ENCODE measurements at regions not wholly inside any gene's neighbourhood (a gene's known extent, or its start where the extent isn't known, plus 50 kb on each side); places are given as distances from the start of the nearest gene placed in this dataset.
"Not testable (repeated sequence)": the region's sequence is repeated elsewhere in the genome, so short reads cannot be mapped to it uniquely, and the experiment has no call there.

DNA sequence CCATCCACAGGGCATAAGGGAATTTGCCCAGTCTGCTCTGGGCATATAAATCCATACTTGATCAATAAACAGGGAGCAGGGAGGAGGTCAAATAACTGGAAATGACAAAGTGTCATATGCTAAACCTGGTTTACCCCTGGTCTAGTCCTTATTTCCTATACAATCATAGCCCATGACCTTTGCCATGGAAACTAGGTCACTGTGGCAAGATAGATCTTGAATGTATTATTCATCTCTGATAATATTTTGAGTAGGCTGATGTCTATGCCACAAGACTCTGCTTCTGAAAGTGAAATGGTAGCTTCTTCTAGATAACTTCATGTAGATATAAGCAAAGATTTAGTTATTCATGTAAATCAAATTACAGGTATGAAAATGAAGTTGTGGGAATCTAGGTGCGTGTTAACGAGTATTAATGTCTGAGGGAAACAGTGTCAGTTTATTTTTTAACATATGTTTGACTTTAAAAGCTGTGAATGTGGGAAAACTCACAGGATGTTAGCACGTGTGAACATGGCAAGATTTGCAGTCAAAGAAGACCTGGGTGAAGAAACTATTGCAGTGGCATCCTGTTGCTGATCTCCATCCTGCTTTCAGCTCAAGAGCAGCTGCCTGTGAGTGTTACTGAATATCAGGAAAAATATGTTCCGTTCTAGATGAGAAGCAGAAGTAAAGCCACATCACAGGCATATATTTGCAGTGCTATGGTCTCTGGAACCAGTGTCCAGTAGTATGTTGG is 81.8 kb upstream of the NDP start:
- Mint-ChIP-seq H3K36me3 (ENCODE audit: low read depth) (no peaks in the 10 kb centered on the region), H3K27me3 (no peaks in the 10 kb centered on the region), H3K9me3 (no peaks in the 10 kb centered on the region), H3K27ac (no peak overlapping the region), H3K4me1 (ENCODE audit: low read depth) (peaks cover 14% of the 10 kb centered on the region), H3K4me3 (no peak overlapping the region)
- Histone ChIP-seq H3K9me3 (ENCODE audit: control insufficient read depth in 1 of 2, insufficient read depth in 1 of 2, low read length in 2 of 2) (no peaks in the 10 kb centered on the region), H3K27ac (ENCODE audit: low read depth in 1 of 2, low read length in 2 of 2) (no peak overlapping the region), H3K4me3 (ENCODE audit: low read length) (no peak overlapping the region), H3K36me3 (ENCODE audit: insufficient read depth, low read length) (no peaks in the 10 kb centered on the region), H3K4me1 (ENCODE audit: insufficient read depth, low read length) (no peaks in the 10 kb centered on the region), H3K27me3 (ENCODE audit: control insufficient read depth in 1 of 2, insufficient read depth in 2 of 2, low read length in 2 of 2) (no peaks in the 10 kb centered on the region)
- ChIA-PET CTCF (no interaction called here), POLR2A (no interaction called here)
- intact Hi-C loops (cut with DNase I, micrococcal nuclease) = no loop called here
- TF ChIP-seq, protein P1, sequence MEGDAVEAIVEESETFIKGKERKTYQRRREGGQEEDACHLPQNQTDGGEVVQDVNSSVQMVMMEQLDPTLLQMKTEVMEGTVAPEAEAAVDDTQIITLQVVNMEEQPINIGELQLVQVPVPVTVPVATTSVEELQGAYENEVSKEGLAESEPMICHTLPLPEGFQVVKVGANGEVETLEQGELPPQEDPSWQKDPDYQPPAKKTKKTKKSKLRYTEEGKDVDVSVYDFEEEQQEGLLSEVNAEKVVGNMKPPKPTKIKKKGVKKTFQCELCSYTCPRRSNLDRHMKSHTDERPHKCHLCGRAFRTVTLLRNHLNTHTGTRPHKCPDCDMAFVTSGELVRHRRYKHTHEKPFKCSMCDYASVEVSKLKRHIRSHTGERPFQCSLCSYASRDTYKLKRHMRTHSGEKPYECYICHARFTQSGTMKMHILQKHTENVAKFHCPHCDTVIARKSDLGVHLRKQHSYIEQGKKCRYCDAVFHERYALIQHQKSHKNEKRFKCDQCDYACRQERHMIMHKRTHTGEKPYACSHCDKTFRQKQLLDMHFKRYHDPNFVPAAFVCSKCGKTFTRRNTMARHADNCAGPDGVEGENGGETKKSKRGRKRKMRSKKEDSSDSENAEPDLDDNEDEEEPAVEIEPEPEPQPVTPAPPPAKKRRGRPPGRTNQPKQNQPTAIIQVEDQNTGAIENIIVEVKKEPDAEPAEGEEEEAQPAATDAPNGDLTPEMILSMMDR (IDR thresholded peaks at IDR 0.05) = no peak
- DNase-seq (no peak), ATAC-seq (ENCODE audit: poor library complexity) (no peak)

DNA sequence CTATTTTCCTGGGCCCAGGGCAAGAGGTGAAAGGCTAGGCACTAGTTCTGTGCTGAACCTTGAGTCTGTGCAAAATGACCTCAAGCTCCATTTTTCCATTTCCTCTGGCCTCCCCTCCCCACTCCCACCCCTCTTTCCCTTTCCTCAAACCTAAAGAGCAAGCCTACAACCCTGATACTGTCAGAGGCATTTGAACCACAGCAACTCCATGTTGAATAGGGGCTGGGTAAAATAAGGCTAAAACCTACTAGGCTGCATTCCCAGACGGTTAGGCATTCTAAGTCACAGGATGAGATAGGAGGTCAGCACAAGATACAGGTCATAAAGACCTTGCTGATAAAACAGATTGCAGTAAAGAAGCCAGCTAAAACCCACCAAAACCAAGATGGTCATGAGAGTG is 71.9 kb upstream of the NDP start:
- H3K9me3 Mint-ChIP-seq; H3K4me3 Mint-ChIP-seq; H3K4me3 ChIP-seq (ENCODE audit: low read length); H3K27me3 Mint-ChIP-seq; intact Hi-C loops (cut with DNase I, micrococcal nuclease); H3K4me1 ChIP-seq (ENCODE audit: insufficient read depth, low read length); H3K27ac ChIP-seq (ENCODE audit: low read depth in 1 of 2, low read length in 2 of 2); H3K36me3 ChIP-seq (ENCODE audit: insufficient read depth, low read length); H3K4me1 Mint-ChIP-seq (ENCODE audit: low read depth); ATAC-seq (ENCODE audit: poor library complexity); H3K9me3 ChIP-seq (ENCODE audit: control insufficient read depth in 1 of 2, insufficient read depth in 1 of 2, low read length in 2 of 2); H3K27ac Mint-ChIP-seq; DNase-seq; CTCF ChIA-PET; H3K36me3 Mint-ChIP-seq (ENCODE audit: low read depth); H3K27me3 ChIP-seq (ENCODE audit: control insufficient read depth in 1 of 2, insufficient read depth in 2 of 2, low read length in 2 of 2): not testable (repeated sequence)
- POLR2A ChIA-PET = interaction anchor here (0.8 kb wide), 1 partner anchor 964 kb away, joined by 3 read pairs; no protein-coding TSS in a partner anchor

DNA sequence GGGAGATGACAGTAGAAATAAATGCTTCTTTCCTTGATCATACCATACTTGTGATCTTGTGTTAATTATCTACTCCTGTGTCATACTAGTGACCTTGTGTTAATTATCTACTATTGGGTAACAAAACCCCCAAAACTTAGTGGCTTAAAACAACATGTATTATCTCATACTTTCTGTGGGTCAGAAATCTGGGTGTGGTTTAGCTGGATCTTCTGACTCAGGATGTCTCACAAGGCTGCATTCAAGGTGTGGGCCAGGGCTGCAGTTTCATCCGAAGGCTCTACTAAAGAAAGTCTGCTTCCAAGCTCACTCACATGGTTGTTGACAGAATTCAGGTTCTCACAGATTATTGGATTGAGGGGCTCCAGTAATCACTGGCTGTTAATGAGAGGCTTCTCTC is 70.3 kb upstream of the NDP start:
- intact Hi-C loops (cut with DNase I, micrococcal nuclease) = no loop called here
- no peak overlapping the region for H3K4me3 ChIP-seq (ENCODE audit: low read length)
- no peaks in the 10 kb centered on the region for H3K27me3 ChIP-seq (ENCODE audit: control insufficient read depth in 1 of 2, insufficient read depth in 2 of 2, low read length in 2 of 2)
- H3K9me3 Mint-ChIP-seq = no peaks in the 10 kb centered on the region
- no peaks in the 10 kb centered on the region for H3K9me3 ChIP-seq (ENCODE audit: control insufficient read depth in 1 of 2, insufficient read depth in 1 of 2, low read length in 2 of 2)
- H3K4me3 Mint-ChIP-seq = no peak overlapping the region
- no peaks in the 10 kb centered on the region for H3K36me3 ChIP-seq (ENCODE audit: insufficient read depth, low read length)
- H3K4me1 Mint-ChIP-seq (ENCODE audit: low read depth) = no peaks in the 10 kb centered on the region
- TF ChIP-seq, protein P1 (IDR thresholded peaks at IDR 0.05) = no peak
- CTCF ChIA-PET = no interaction called here
- no peak overlapping the region for H3K27ac Mint-ChIP-seq
- DNase-seq = no peak
- POLR2A ChIA-PET = no interaction called here
- no peaks in the 10 kb centered on the region for H3K36me3 Mint-ChIP-seq (ENCODE audit: low read depth)
- no peak overlapping the region for H3K27ac ChIP-seq (ENCODE audit: low read depth in 1 of 2, low read length in 2 of 2)
- no peaks in the 10 kb centered on the region for H3K4me1 ChIP-seq (ENCODE audit: insufficient read depth, low read length)
- ATAC-seq (ENCODE audit: poor library complexity) = no peak
- no peaks in the 10 kb centered on the region for H3K27me3 Mint-ChIP-seq

GRCh38 chrX:44042751-44043150 is 69.6 kb upstream of the NDP start:
- DNase-seq = no peak
- ATAC-seq (ENCODE audit: poor library complexity) = no peak
- Mint-ChIP-seq H3K4me3 (no peak overlapping the region), H3K36me3 (ENCODE audit: low read depth) (no peaks in the 10 kb centered on the region), H3K9me3 (no peaks in the 10 kb centered on the region), H3K27ac (no peak overlapping the region), H3K4me1 (ENCODE audit: low read depth) (no peaks in the 10 kb centered on the region), H3K27me3 (no peaks in the 10 kb centered on the region)
- ChIA-PET POLR2A (no interaction called here), CTCF (no interaction called here)
- intact Hi-C loops (cut with DNase I, micrococcal nuclease) = no loop called here
- H3K36me3 ChIP-seq (ENCODE audit: insufficient read depth, low read length) = no peaks in the 10 kb centered on the region
- H3K4me1 ChIP-seq (ENCODE audit: insufficient read depth, low read length) = no peaks in the 10 kb centered on the region
- H3K4me3 ChIP-seq (ENCODE audit: low read length) = no peak overlapping the region
- H3K9me3 ChIP-seq (ENCODE audit: control insufficient read depth in 1 of 2, insufficient read depth in 1 of 2, low read length in 2 of 2) = no peaks in the 10 kb centered on the region
- no peak overlapping the region for H3K27ac ChIP-seq (ENCODE audit: low read depth in 1 of 2, low read length in 2 of 2)
- TF ChIP-seq, protein P1 (IDR thresholded peaks at IDR 0.05) = no peak
- no peaks in the 10 kb centered on the region for H3K27me3 ChIP-seq (ENCODE audit: control insufficient read depth in 1 of 2, insufficient read depth in 2 of 2, low read length in 2 of 2)

All from CD4-positive, alpha-beta T cell (primary cell).